Adrenal gland (tissue), 5 donors: ENCODE measurements at regions not wholly inside any gene's neighbourhood (a gene's known extent, or its start where the extent isn't known, plus 50 kb on each side); places are given as distances from the start of the nearest gene placed in this dataset.

ENCODE experiments used
- CTCF ChIP-seq, 6 experiments: fragments of 450-650 bp in 4 of 6; fragments of 200-600 bp in 2 of 6; sonication (generic) in 1 of 6; IDR thresholded peaks; 1 replicate in 5 of 6; 2 replicates in 1 of 6; pipeline versions ENCODE4 v1.5.1 to v1.8.0; 2016 to 2021; ENCODE audit warnings: antibody characterized with exemption in 6 of 6, mild to moderate bottlenecking in 2 of 6, moderate library complexity in 1 of 6
- POLR2A ChIP-seq, 2 donors: fragments of 450-650 bp; IDR thresholded peaks; one replicate each; pipeline ENCODE4 v1.6.1; 2017; ENCODE audit warnings: antibody characterized with exemption in 2 of 2, mild to moderate bottlenecking in 2 of 2, moderate library complexity in 1 of 2
- donor health status: DM: no; HTN: no; CAD: no.

GRCh38 chr1:10938741-10939417, 73.6 kb upstream of the TARDBP start:
- TF ChIP-seq CTCF (IDR thresholded peaks at IDR 0.05) (no peak), POLR2A (IDR thresholded peaks at IDR 0.05) (no peak)
